ENCODE measurements at regions not wholly inside any gene's neighbourhood (a gene's known extent, or its start where the extent isn't known, plus 50 kb on each side); places are given as distances from the start of the nearest gene placed in this dataset.

DNA sequence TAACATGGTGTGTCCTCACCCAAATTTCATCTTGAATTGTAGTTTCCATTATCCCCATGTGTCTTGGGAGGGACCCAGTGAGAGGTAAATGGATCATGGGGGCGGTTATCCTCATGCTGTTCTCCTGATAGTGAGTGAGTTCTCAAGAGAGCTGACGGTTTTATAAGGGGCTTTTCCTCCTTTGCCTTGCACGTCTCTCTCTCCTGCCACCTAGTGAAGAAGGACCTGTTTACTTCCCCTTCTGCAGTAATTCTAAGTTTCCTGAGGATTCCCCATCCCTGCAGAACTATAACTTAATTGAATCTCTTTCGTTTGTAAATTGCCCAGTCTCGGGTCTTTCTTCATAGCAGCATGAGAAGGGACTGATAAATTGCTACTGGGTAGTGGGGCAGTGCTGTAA, 789.3 kb downstream of the FRK start:
- TF ChIP-seq POLR2A (IDR thresholded peaks at IDR 0.05) = no peak
- TF ChIP-seq, protein P1, sequence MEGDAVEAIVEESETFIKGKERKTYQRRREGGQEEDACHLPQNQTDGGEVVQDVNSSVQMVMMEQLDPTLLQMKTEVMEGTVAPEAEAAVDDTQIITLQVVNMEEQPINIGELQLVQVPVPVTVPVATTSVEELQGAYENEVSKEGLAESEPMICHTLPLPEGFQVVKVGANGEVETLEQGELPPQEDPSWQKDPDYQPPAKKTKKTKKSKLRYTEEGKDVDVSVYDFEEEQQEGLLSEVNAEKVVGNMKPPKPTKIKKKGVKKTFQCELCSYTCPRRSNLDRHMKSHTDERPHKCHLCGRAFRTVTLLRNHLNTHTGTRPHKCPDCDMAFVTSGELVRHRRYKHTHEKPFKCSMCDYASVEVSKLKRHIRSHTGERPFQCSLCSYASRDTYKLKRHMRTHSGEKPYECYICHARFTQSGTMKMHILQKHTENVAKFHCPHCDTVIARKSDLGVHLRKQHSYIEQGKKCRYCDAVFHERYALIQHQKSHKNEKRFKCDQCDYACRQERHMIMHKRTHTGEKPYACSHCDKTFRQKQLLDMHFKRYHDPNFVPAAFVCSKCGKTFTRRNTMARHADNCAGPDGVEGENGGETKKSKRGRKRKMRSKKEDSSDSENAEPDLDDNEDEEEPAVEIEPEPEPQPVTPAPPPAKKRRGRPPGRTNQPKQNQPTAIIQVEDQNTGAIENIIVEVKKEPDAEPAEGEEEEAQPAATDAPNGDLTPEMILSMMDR (IDR thresholded peaks at IDR 0.05 in 8 of 11, conservative IDR thresholded peaks at IDR 0.05 in 3 of 11) = no peak
